PC-9 (cell line): ENCODE measurements at regions not wholly inside any gene's neighbourhood (a gene's known extent, or its start where the extent isn't known, plus 50 kb on each side); places are given as distances from the start of the nearest gene placed in this dataset.
"Not testable (repeated sequence)": the region's sequence is repeated elsewhere in the genome, so short reads cannot be mapped to it uniquely, and the experiment has no call there.

ENCODE experiments used
- BruUV-seq: library from RNA; stranded (reverse); fragments of 400-500 nt; replicated peaks from 2 replicates; lab custom pipeline; 2021; lab: Mats Ljungman, UMichigan
- CTCF ChIA-PET: fragments of 300-600 bp; sonication (Branson Sonifier 250); formaldehyde crosslinking; loops from one replicate; lab custom pipeline; 2022; ENCODE audit warnings: antibody characterized with exemption; lab: Charles Lee
- POLR2A ChIA-PET: fragments of 300-600 bp; sonication (Branson Sonifier 250); formaldehyde crosslinking; loops from one replicate; lab custom pipeline; 2022; ENCODE audit warnings: antibody characterized with exemption; ENCODE audit not compliant: unreplicated experiment; lab: Charles Lee
- DNase-seq, 2 experiments: peaks; one replicate each; pipeline versions ENCODE4 v3.0.0 to v3.0.0-alpha.2; 2015 to 2022; ENCODE audit warnings: mixed read lengths in 1 of 2
- H2AFZ ChIP-seq: fragments of 200-600 bp; sonication (generic); 2 replicates; pipeline ENCODE4 v1.8.1; 2017; ENCODE audit warnings: antibody characterized with exemption
- H3F3A ChIP-seq: fragments of 200-600 bp; sonication (generic); 2 replicates; pipeline ENCODE4 v1.8.1; 2017; ENCODE audit warnings: antibody characterized with exemption, mild to moderate bottlenecking, low read depth; ENCODE audit not compliant: insufficient read depth
- H3K27ac ChIP-seq: fragments of 200-600 bp; sonication (generic); 2 replicates; pipeline ENCODE4 v1.6.1; 2016; ENCODE audit warnings: mixed run types
- H3K27me3 ChIP-seq: fragments of 200-600 bp; sonication (generic); 2 replicates; pipeline ENCODE4 v1.6.1; 2016; ENCODE audit warnings: low read depth, mixed run types; ENCODE audit not compliant: insufficient read depth
- H3K36me3 ChIP-seq: fragments of 200-600 bp; sonication (generic); 2 replicates; pipeline ENCODE4 v1.6.1; 2016; ENCODE audit warnings: low read depth, mixed run types
- H3K4me1 ChIP-seq: fragments of 200-600 bp; sonication (generic); replicated peaks from 2 replicates; pipeline ENCODE4 v1.6.1; 2016; ENCODE audit warnings: mixed run types; ENCODE audit not compliant: insufficient read depth
- H3K4me2 ChIP-seq: fragments of 200-600 bp; sonication (generic); 2 replicates; pipeline ENCODE4 v1.6.1; 2017; ENCODE audit warnings: mixed run types
- H3K4me3 ChIP-seq: fragments of 200-600 bp; sonication (generic); 2 replicates; pipeline ENCODE4 v1.6.1; 2016; ENCODE audit warnings: mixed run types
- H3K79me2 ChIP-seq: fragments of 200-600 bp; sonication (generic); 2 replicates; pipeline ENCODE4 v1.6.1; 2017; ENCODE audit warnings: low read depth, mixed run types
- H3K9me2 ChIP-seq: fragments of 200-600 bp; sonication (generic); 2 replicates; pipeline ENCODE4 v1.8.1; 2017; ENCODE audit warnings: mild to moderate bottlenecking; ENCODE audit not compliant: insufficient read depth
- H3K9me3 ChIP-seq: fragments of 200-600 bp; sonication (generic); 2 replicates; pipeline ENCODE4 v1.8.1; 2016; ENCODE audit warnings: low read depth; ENCODE audit not compliant: insufficient read depth
- H4K20me1 ChIP-seq: fragments of 200-600 bp; sonication (generic); 2 replicates; pipeline ENCODE4 v1.8.1; 2017; ENCODE audit not compliant: insufficient read depth
- CTCF ChIP-seq: fragments of 200-600 bp; sonication (generic); conservative IDR thresholded peaks from 2 replicates; pipeline ENCODE4 v1.6.1; 2017; ENCODE audit warnings: mixed run types, antibody characterized with exemption, mild to moderate bottlenecking, moderate library complexity
- EZH2 ChIP-seq: fragments of 200-600 bp; sonication (generic); IDR thresholded peaks from 2 replicates; pipeline ENCODE4 v1.8.0; 2017; ENCODE audit warnings: antibody characterized with exemption, low read depth
- intact Hi-C: fragments of 100-400 bp; cut with micrococcal nuclease; formaldehyde crosslinking; loops from one replicate; pipeline ENCODE4 v1.10.0; 2022; ENCODE audit not compliant: unreplicated experiment

DNA sequence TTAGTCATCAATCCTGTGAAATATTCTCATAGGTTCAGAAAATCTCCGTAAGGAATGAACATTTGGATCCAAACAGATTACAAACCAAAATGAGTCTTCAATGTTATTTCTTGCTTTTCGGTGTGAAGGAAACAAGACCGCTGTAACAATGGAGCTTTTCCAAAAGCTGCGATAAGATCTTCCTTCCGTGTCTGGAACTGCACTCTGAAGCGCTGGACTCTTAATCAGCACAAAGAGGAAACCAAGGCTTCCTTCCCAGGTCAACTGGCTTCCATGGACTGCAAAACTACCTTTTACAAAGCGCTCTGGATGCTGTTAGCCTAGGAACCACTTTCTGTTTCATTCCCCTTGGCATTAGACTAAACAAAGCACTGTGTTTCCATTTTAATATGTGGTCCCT, 137.9 kb upstream of the BASP1 start:
- Histone ChIP-seq H3K79me2 (no peaks in the 10 kb centered on the region), H3K4me2 (no peak overlapping the region), H3K36me3 (no peaks in the 10 kb centered on the region), H3K9me2 (no peaks in the 10 kb centered on the region), H3K4me3 (no peak overlapping the region), H2AFZ (no peak overlapping the region), H3F3A (no peaks in the 10 kb centered on the region), H3K27ac (no peak overlapping the region), H3K9me3 (no peaks in the 10 kb centered on the region), H4K20me1 (no peaks in the 10 kb centered on the region), H3K27me3 (no peaks in the 10 kb centered on the region), H3K4me1 (no peaks in the 10 kb centered on the region)
- BruUV-seq: no TSS peak
- ChIA-PET CTCF (no interaction called here), POLR2A (interaction anchor here (0.6 kb wide), 1 partner anchor 143 kb away, joined by 3 read pairs; the partner anchor contains the start of gene MYO10)
- no peak for DNase-seq
- TF ChIP-seq EZH2 (no peak), CTCF (no peak)
- intact Hi-C loops: no loop called here

DNA sequence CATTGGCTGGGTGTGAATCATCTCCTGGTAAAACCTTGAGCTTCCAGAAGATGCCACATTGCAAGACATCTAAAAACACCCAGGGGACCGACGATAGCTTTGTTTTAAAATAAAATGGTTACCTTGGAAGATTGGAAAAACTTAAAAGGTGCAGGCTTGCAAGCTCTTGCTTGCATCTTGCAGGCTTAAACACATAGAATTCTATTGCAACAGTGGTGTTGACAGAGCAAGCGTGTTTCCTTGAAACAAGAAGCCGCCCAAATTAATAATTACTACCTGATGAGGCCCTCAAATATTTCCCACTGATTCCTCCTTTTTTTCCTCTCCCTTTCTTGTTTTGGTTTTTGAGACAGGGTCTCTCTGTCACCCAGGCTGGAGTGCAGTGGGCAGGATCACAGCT, 137.1 kb upstream of the BASP1 start:
- Histone ChIP-seq H3K4me1 (no peaks in the 10 kb centered on the region), H3K36me3 (no peaks in the 10 kb centered on the region), H3F3A (no peaks in the 10 kb centered on the region), H3K27me3 (no peaks in the 10 kb centered on the region), H3K9me3 (no peaks in the 10 kb centered on the region), H4K20me1 (no peaks in the 10 kb centered on the region), H3K4me3 (no peak overlapping the region), H3K79me2 (no peaks in the 10 kb centered on the region), H3K27ac (no peak overlapping the region), H2AFZ (no peak overlapping the region), H3K9me2 (no peaks in the 10 kb centered on the region), H3K4me2 (no peak overlapping the region)
- POLR2A ChIA-PET: interaction anchor here (0.7 kb wide), 1 partner anchor 22 kb away, joined by 3 read pairs; no protein-coding TSS in a partner anchor
- CTCF ChIA-PET: no interaction called here
- DNase-seq: no peak
- intact Hi-C loops: no loop called here
- no TSS peak for BruUV-seq
- no peak for TF ChIP-seq CTCF
- no peak for TF ChIP-seq EZH2

GRCh38 chr5:17081142-17081541, 136.3 kb upstream of the BASP1 start:
- POLR2A ChIA-PET: no interaction called here
- CTCF ChIA-PET: no interaction called here
- no peaks in the 10 kb centered on the region for H3K36me3 ChIP-seq
- no peak for TF ChIP-seq EZH2
- no peak for TF ChIP-seq CTCF
- no peaks in the 10 kb centered on the region for H3F3A ChIP-seq
- no TSS peak for BruUV-seq
- intact Hi-C loops: no loop called here
- H3K27me3 ChIP-seq: no peaks in the 10 kb centered on the region
- no peak for DNase-seq
- no peaks in the 10 kb centered on the region for H4K20me1 ChIP-seq
- H3K9me2 ChIP-seq: no peaks in the 10 kb centered on the region
- H2AFZ ChIP-seq: no peak overlapping the region
- H3K27ac ChIP-seq: no peak overlapping the region
- no peaks in the 10 kb centered on the region for H3K79me2 ChIP-seq
- H3K4me2 ChIP-seq: no peak overlapping the region
- H3K4me3 ChIP-seq: no peak overlapping the region
- H3K4me1 ChIP-seq: no peaks in the 10 kb centered on the region
- H3K9me3 ChIP-seq: no peaks in the 10 kb centered on the region

DNA sequence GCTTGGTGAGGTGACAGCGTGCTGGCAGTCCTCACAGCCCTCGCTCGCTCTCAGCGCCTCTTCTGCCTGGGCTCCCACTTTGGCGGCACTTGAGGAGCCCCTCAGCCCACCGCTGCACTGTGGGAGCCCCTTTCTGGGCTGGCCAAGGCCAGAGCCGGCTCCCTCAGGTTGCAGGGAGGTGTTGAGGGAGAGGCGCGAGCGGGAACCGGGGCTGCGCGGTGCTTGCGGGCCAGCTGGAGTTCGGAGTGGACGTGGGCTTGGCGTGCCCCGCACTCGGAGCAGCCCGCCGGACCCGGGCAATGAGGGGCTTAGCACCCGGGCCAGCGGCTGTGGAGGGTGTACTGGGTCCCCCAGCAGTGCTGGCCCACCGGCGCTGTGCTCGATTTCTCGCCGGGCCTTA, 134.2 kb upstream of the BASP1 start:
- BruUV-seq, DNase-seq, H3K27me3 ChIP-seq, H2AFZ ChIP-seq, intact Hi-C loops, H3K4me1 ChIP-seq, POLR2A ChIA-PET, H3K9me2 ChIP-seq, H3K27ac ChIP-seq, H3K4me2 ChIP-seq, H3K9me3 ChIP-seq, H3K4me3 ChIP-seq, H4K20me1 ChIP-seq, H3K36me3 ChIP-seq, H3K79me2 ChIP-seq, H3F3A ChIP-seq: not testable (repeated sequence)
- CTCF ChIA-PET: interaction anchor here (0.6 to 0.7 kb wide), 3 partner anchors 46 to 785 kb away, joined by 3 to 8 read pairs (median 3); no protein-coding TSS in a partner anchor
